PC-9 (cell line): ENCODE measurements at regions not wholly inside any gene's neighbourhood (a gene's known extent, or its start where the extent isn't known, plus 50 kb on each side); places are given as distances from the start of the nearest gene placed in this dataset.

ENCODE experiments used
- BruUV-seq: library from RNA; stranded (reverse); fragments of 400-500 nt; replicated peaks from 2 replicates; lab custom pipeline; 2021; lab: Mats Ljungman, UMichigan
- CTCF ChIA-PET: fragments of 300-600 bp; sonication (Branson Sonifier 250); formaldehyde crosslinking; loops from one replicate; lab custom pipeline; 2022; ENCODE audit warnings: antibody characterized with exemption; lab: Charles Lee
- POLR2A ChIA-PET: fragments of 300-600 bp; sonication (Branson Sonifier 250); formaldehyde crosslinking; loops from one replicate; lab custom pipeline; 2022; ENCODE audit warnings: antibody characterized with exemption; ENCODE audit not compliant: unreplicated experiment; lab: Charles Lee
- DNase-seq, 2 experiments: peaks; one replicate each; pipeline versions ENCODE4 v3.0.0 to v3.0.0-alpha.2; 2015 to 2022; ENCODE audit warnings: mixed read lengths in 1 of 2
- H2AFZ ChIP-seq: fragments of 200-600 bp; sonication (generic); 2 replicates; pipeline ENCODE4 v1.8.1; 2017; ENCODE audit warnings: antibody characterized with exemption
- H3F3A ChIP-seq: fragments of 200-600 bp; sonication (generic); 2 replicates; pipeline ENCODE4 v1.8.1; 2017; ENCODE audit warnings: antibody characterized with exemption, mild to moderate bottlenecking, low read depth; ENCODE audit not compliant: insufficient read depth
- H3K27ac ChIP-seq: fragments of 200-600 bp; sonication (generic); 2 replicates; pipeline ENCODE4 v1.6.1; 2016; ENCODE audit warnings: mixed run types
- H3K27me3 ChIP-seq: fragments of 200-600 bp; sonication (generic); 2 replicates; pipeline ENCODE4 v1.6.1; 2016; ENCODE audit warnings: low read depth, mixed run types; ENCODE audit not compliant: insufficient read depth
- H3K36me3 ChIP-seq: fragments of 200-600 bp; sonication (generic); 2 replicates; pipeline ENCODE4 v1.6.1; 2016; ENCODE audit warnings: low read depth, mixed run types
- H3K4me1 ChIP-seq: fragments of 200-600 bp; sonication (generic); replicated peaks from 2 replicates; pipeline ENCODE4 v1.6.1; 2016; ENCODE audit warnings: mixed run types; ENCODE audit not compliant: insufficient read depth
- H3K4me2 ChIP-seq: fragments of 200-600 bp; sonication (generic); 2 replicates; pipeline ENCODE4 v1.6.1; 2017; ENCODE audit warnings: mixed run types
- H3K4me3 ChIP-seq: fragments of 200-600 bp; sonication (generic); 2 replicates; pipeline ENCODE4 v1.6.1; 2016; ENCODE audit warnings: mixed run types
- H3K79me2 ChIP-seq: fragments of 200-600 bp; sonication (generic); 2 replicates; pipeline ENCODE4 v1.6.1; 2017; ENCODE audit warnings: low read depth, mixed run types
- H3K9me2 ChIP-seq: fragments of 200-600 bp; sonication (generic); 2 replicates; pipeline ENCODE4 v1.8.1; 2017; ENCODE audit warnings: mild to moderate bottlenecking; ENCODE audit not compliant: insufficient read depth
- H3K9me3 ChIP-seq: fragments of 200-600 bp; sonication (generic); 2 replicates; pipeline ENCODE4 v1.8.1; 2016; ENCODE audit warnings: low read depth; ENCODE audit not compliant: insufficient read depth
- H4K20me1 ChIP-seq: fragments of 200-600 bp; sonication (generic); 2 replicates; pipeline ENCODE4 v1.8.1; 2017; ENCODE audit not compliant: insufficient read depth
- EZH2 ChIP-seq: fragments of 200-600 bp; sonication (generic); IDR thresholded peaks from 2 replicates; pipeline ENCODE4 v1.8.0; 2017; ENCODE audit warnings: antibody characterized with exemption, low read depth
- intact Hi-C: fragments of 100-400 bp; cut with micrococcal nuclease; formaldehyde crosslinking; loops from one replicate; pipeline ENCODE4 v1.10.0; 2022; ENCODE audit not compliant: unreplicated experiment
- TF ChIP-seq, protein P1 (sequence below): fragments of 200-600 bp; sonication (generic); conservative IDR thresholded peaks from 2 replicates; pipeline ENCODE4 v1.6.1; 2017; ENCODE audit warnings: mixed run types, antibody characterized with exemption, mild to moderate bottlenecking, moderate library complexity

DNA sequence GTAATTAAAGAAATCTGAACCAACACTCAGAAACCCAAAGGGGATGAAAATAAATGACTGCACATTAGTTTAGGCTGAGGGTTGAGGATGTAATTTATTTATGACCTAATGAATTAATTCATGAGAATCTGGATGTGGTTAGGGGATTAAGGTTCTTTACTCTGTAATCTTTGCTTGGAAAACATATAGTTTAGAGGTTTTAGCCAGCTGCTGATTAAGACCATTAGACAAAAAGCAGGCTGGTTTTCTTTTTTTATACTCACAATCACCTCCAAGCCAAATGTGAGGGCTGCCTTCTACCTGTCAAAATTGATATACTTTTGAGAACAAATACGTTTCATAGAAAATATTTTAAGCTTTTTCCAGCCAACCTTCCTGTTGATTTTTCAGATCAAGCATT, 2705.8 kb downstream of the PCDH7 start:
- Histone ChIP-seq H3K9me3 (no peaks in the 10 kb centered on the region), H3K27ac (no peak overlapping the region), H4K20me1 (no peaks in the 10 kb centered on the region), H3K79me2 (no peaks in the 10 kb centered on the region), H3K4me2 (no peak overlapping the region), H3F3A (no peaks in the 10 kb centered on the region), H2AFZ (no peak overlapping the region), H3K4me1 (no peaks in the 10 kb centered on the region), H3K27me3 (no peaks in the 10 kb centered on the region), H3K9me2 (no peaks in the 10 kb centered on the region), H3K4me3 (no peak overlapping the region), H3K36me3 (no peaks in the 10 kb centered on the region)
- TF ChIP-seq EZH2, result no peak
- TF ChIP-seq, protein P1, sequence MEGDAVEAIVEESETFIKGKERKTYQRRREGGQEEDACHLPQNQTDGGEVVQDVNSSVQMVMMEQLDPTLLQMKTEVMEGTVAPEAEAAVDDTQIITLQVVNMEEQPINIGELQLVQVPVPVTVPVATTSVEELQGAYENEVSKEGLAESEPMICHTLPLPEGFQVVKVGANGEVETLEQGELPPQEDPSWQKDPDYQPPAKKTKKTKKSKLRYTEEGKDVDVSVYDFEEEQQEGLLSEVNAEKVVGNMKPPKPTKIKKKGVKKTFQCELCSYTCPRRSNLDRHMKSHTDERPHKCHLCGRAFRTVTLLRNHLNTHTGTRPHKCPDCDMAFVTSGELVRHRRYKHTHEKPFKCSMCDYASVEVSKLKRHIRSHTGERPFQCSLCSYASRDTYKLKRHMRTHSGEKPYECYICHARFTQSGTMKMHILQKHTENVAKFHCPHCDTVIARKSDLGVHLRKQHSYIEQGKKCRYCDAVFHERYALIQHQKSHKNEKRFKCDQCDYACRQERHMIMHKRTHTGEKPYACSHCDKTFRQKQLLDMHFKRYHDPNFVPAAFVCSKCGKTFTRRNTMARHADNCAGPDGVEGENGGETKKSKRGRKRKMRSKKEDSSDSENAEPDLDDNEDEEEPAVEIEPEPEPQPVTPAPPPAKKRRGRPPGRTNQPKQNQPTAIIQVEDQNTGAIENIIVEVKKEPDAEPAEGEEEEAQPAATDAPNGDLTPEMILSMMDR, result no peak
- BruUV-seq, result no TSS peak
- POLR2A ChIA-PET, result no interaction called here
- intact Hi-C loops, result no loop called here
- no peak for DNase-seq
- CTCF ChIA-PET, result no interaction called here

DNA sequence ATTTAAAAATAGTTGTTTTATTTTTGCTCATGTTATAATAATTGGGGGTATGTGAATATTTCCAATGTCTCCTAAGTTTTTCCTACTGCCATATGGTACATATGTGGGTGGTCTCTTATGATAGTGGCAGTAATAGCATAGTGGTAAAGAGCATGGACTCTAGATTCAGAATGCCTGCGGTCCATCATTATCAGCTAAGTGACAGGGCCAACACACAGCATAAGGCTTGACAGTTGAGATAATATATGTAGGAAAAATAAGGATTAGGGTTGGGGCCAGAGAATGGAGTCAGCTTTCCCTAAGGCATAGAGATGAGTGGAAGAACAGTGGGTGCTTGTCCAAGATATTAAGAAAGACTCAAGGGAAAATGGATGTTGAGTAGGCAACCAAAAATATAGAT, 2707.5 kb downstream of the PCDH7 start:
- H3K9me3 ChIP-seq, result no peaks in the 10 kb centered on the region
- no peaks in the 10 kb centered on the region for H3F3A ChIP-seq
- no peaks in the 10 kb centered on the region for H3K27me3 ChIP-seq
- H3K36me3 ChIP-seq, result no peaks in the 10 kb centered on the region
- H3K4me3 ChIP-seq, result no peak overlapping the region
- TF ChIP-seq, protein P1, result no peak
- TF ChIP-seq EZH2, result no peak
- H4K20me1 ChIP-seq, result no peaks in the 10 kb centered on the region
- no peak overlapping the region for H3K27ac ChIP-seq
- CTCF ChIA-PET, result no interaction called here
- no peak overlapping the region for H3K4me2 ChIP-seq
- no peak overlapping the region for H2AFZ ChIP-seq
- POLR2A ChIA-PET, result no interaction called here
- H3K9me2 ChIP-seq, result no peaks in the 10 kb centered on the region
- H3K4me1 ChIP-seq, result no peaks in the 10 kb centered on the region
- no peaks in the 10 kb centered on the region for H3K79me2 ChIP-seq
- no TSS peak for BruUV-seq
- intact Hi-C loops, result no loop called here
- DNase-seq, result no peak

DNA sequence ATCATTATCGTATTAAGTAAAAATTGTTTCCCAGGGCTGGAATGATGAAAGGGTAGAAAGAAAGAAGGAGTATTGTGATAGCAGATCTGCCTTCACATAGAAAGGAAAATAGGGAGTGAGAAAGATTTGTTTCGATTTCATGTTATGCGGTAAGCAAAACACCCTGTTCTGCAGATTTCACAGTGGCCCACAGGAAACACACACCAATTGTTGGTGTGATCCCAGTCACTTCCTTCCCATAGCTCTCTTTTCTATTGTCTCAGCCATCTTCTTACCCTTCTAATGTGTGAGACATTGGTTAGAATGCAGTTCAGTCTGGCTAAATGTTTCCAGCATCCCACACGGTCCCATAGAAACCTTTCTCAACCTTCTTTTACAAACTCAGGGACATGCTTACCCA, 2709.8 kb downstream of the PCDH7 start:
- H3K4me3 ChIP-seq, result no peak overlapping the region
- H3K9me2 ChIP-seq, result no peaks in the 10 kb centered on the region
- H4K20me1 ChIP-seq, result no peaks in the 10 kb centered on the region
- no peaks in the 10 kb centered on the region for H3K79me2 ChIP-seq
- H3K9me3 ChIP-seq, result no peaks in the 10 kb centered on the region
- H2AFZ ChIP-seq, result no peak overlapping the region
- no peaks in the 10 kb centered on the region for H3K4me1 ChIP-seq
- H3K4me2 ChIP-seq, result no peak overlapping the region
- no peak overlapping the region for H3K27ac ChIP-seq
- TF ChIP-seq, protein P1, result no peak
- no peak for TF ChIP-seq EZH2
- ChIA-PET POLR2A (no interaction called here), CTCF (no interaction called here)
- no TSS peak for BruUV-seq
- no peaks in the 10 kb centered on the region for H3F3A ChIP-seq
- H3K27me3 ChIP-seq, result no peaks in the 10 kb centered on the region
- intact Hi-C loops, result no loop called here
- DNase-seq, result no peak
- H3K36me3 ChIP-seq, result no peaks in the 10 kb centered on the region
